ENCODE measurements at regions not wholly inside any gene's neighbourhood (a gene's known extent, or its start where the extent isn't known, plus 50 kb on each side); places are given as distances from the start of the nearest gene placed in this dataset.

GRCh38 chr2:34545486-34546136, 946.5 kb upstream of the FAM98A start:
- Histone ChIP-seq H3K9me2 (ENCODE audit: insufficient read depth, low read length) (no peaks in the 10 kb centered on the region), H3K9ac (ENCODE audit: low read length) (no peak overlapping the region), H3K4me2 (ENCODE audit: low read length) (no peak overlapping the region), H3K9me3 (ENCODE audit: low read length) (no peaks in the 10 kb centered on the region), H3K4me3 (ENCODE audit: low read length) (no peak overlapping the region), H2AFZ (ENCODE audit: low read depth, low read length) (no peak overlapping the region), H3K79me2 (replicated peaks; ENCODE audit: insufficient read depth, low read length) (no peaks in the 10 kb centered on the region), H3K27me3 (ENCODE audit: insufficient read depth, low read depth, low read length) (no peaks in the 10 kb centered on the region), H4K20me1 (ENCODE audit: insufficient read depth) (no peaks in the 10 kb centered on the region), H3F3A (ENCODE audit: insufficient read depth, low read length, poor library complexity, severe bottlenecking) (no peaks in the 10 kb centered on the region), H3K36me3 (ENCODE audit: insufficient read depth, low read length) (no peaks in the 10 kb centered on the region), H3K27ac (ENCODE audit: low read length) (no peak overlapping the region)
- TF ChIP-seq SMC3 (conservative IDR thresholded peaks at IDR 0.05; ENCODE audit: poor library complexity), result no peak
- no peak for TF ChIP-seq TAF1 (IDR thresholded peaks at IDR 0.05; ENCODE audit: low read depth)
- no peak for TF ChIP-seq EZH2 (IDR thresholded peaks at IDR 0.05; ENCODE audit: borderline replicate concordance, insufficient read depth, low read length, poor library complexity, severe bottlenecking)
- TF ChIP-seq EP300 (conservative IDR thresholded peaks at IDR 0.05; ENCODE audit: poor library complexity, severe bottlenecking), result no peak
- TF ChIP-seq POLR2AphosphoS5 (IDR thresholded peaks at IDR 0.05), result no peak
- TF ChIP-seq CTCF (IDR thresholded peaks at IDR 0.05; ENCODE audit: poor library complexity, severe bottlenecking), result no peak

- no peak overlapping the region for H3K4me2 ChIP-seq (ENCODE audit: low read length)
- H3F3A ChIP-seq (ENCODE audit: insufficient read depth, low read length, poor library complexity, severe bottlenecking), result no peaks in the 10 kb centered on the region
- H3K9me2 ChIP-seq (ENCODE audit: insufficient read depth, low read length), result no peaks in the 10 kb centered on the region
- no peak overlapping the region for H2AFZ ChIP-seq (ENCODE audit: low read depth, low read length)
- no peak overlapping the region for H3K27ac ChIP-seq (ENCODE audit: low read length)
- peak overlapping the region; percentile 2 for H3K9ac ChIP-seq (ENCODE audit: low read length)
- TF ChIP-seq SMC3 (conservative IDR thresholded peaks at IDR 0.05; ENCODE audit: poor library complexity) (no peak), MXI1 (conservative IDR thresholded peaks at IDR 0.05; ENCODE audit: poor library complexity, severe bottlenecking) (no peak), POLR2AphosphoS5 (IDR thresholded peaks at IDR 0.05) (no peak), EZH2 (IDR thresholded peaks at IDR 0.05; ENCODE audit: borderline replicate concordance, insufficient read depth, low read length, poor library complexity, severe bottlenecking) (no peak), TAF1 (IDR thresholded peaks at IDR 0.05; ENCODE audit: low read depth) (no peak), RAD21 (conservative IDR thresholded peaks at IDR 0.05) (no peak), EP300 (conservative IDR thresholded peaks at IDR 0.05; ENCODE audit: poor library complexity, severe bottlenecking) (no peak), CTCF (IDR thresholded peaks at IDR 0.05; ENCODE audit: poor library complexity, severe bottlenecking) (no peak), REST (IDR thresholded peaks at IDR 0.05; ENCODE audit: borderline replicate concordance) (no peak)
- no peaks in the 10 kb centered on the region for H3K27me3 ChIP-seq (ENCODE audit: insufficient read depth, low read depth, low read length)
- H3K4me3 ChIP-seq (ENCODE audit: low read length), result no peak overlapping the region
- no peaks in the 10 kb centered on the region for H3K36me3 ChIP-seq (ENCODE audit: insufficient read depth, low read length)
- no peaks in the 10 kb centered on the region for H4K20me1 ChIP-seq (ENCODE audit: insufficient read depth)
- H3K79me2 ChIP-seq (replicated peaks; ENCODE audit: insufficient read depth, low read length), result no peaks in the 10 kb centered on the region
- no peaks in the 10 kb centered on the region for H3K9me3 ChIP-seq (ENCODE audit: low read length)
Measured at GRCh38 chr2:34534761-34535160, 935.7 kb upstream of the FAM98A start.
